RCC 7860 (cell line): ENCODE measurements at regions not wholly inside any gene's neighbourhood (a gene's known extent, or its start where the extent isn't known, plus 50 kb on each side); places are given as distances from the start of the nearest gene placed in this dataset.

Experiments
- DNase-seq: peaks from one replicate; pipeline ENCODE4 v3.0.0-alpha.2; 2015; ENCODE audit warnings: low spot score
- FAIRE-seq: peaks from 2 replicates; lab custom pipeline; 2012; peaks lifted over from hg19 to GRCh38; lab: Jason Lieb, UNC

DNA sequence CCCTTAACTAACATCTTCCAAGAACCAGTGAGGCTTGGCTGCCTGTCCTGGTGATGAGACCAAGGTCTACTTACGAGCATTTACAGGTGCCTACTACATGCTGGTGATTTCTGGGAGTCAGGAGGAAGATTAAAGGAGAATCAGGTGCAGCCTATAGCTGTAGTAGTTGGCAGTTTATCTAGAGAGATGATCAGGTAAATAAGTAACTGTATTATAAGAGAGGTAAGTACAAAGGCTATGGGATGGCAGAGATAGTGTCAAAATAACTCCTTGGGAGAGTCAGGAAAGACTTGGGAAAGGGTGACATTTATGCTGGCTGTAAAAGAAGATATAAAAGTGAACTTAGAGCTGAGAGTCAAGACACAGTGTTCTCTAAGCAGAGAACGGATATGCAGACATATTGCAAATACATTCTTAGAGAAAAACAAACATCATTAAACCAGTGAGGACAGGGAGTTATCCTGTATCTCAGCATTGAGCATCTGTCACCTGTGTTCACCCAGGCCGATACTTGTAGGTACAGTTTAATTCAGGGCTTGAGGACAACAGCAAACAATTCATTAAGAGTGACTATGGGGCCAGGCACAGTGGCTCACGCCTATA is 49.7 kb upstream of the ACP3 start:
- DNase-seq (no peak), FAIRE-seq (no peak)
